Epithelial cell of esophagus (primary cell): ENCODE measurements at regions not wholly inside any gene's neighbourhood (a gene's known extent, or its start where the extent isn't known, plus 50 kb on each side); places are given as distances from the start of the nearest gene placed in this dataset.

Experiments used
- DNase-seq: peaks from one replicate; pipeline ENCODE4 v3.0.0; 2010; ENCODE audit warnings: low read depth
- H3K4me3 ChIP-seq: 2 replicates; pipeline ENCODE4 v1.5.1; 2011; ENCODE audit warnings: mild to moderate bottlenecking, low read length, control low read depth
- TF ChIP-seq, protein P1 (sequence below): IDR thresholded peaks from 2 replicates; pipeline ENCODE4 v1.5.1; 2011; ENCODE audit warnings: low read depth, mild to moderate bottlenecking, low read length, control low read depth, inconsistent platforms; ENCODE audit not compliant: insufficient read depth; ENCODE audit errors: missing control alignments

DNA sequence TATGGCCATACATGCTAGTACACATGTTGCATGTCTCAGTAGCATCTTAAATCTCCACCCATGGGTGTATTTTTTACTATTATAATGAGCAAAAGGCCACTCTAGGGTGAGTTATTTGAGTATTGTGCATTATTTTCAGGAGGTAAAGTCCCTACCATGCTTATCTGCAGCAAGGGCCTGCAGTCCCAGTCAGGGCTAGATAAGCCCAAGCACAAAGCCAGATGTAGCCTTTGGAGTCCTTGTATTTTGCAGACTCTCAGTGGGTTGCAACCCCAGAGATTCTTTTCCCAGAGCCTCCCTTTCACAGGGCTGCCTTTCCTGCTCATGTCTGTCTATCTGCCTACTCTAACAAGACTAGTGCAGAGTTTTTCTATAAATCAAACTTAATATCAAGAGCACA lies 295.3 kb downstream of the IPO8 start:
- TF ChIP-seq, protein P1, sequence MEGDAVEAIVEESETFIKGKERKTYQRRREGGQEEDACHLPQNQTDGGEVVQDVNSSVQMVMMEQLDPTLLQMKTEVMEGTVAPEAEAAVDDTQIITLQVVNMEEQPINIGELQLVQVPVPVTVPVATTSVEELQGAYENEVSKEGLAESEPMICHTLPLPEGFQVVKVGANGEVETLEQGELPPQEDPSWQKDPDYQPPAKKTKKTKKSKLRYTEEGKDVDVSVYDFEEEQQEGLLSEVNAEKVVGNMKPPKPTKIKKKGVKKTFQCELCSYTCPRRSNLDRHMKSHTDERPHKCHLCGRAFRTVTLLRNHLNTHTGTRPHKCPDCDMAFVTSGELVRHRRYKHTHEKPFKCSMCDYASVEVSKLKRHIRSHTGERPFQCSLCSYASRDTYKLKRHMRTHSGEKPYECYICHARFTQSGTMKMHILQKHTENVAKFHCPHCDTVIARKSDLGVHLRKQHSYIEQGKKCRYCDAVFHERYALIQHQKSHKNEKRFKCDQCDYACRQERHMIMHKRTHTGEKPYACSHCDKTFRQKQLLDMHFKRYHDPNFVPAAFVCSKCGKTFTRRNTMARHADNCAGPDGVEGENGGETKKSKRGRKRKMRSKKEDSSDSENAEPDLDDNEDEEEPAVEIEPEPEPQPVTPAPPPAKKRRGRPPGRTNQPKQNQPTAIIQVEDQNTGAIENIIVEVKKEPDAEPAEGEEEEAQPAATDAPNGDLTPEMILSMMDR: no peak
- no peak for DNase-seq
- no peak overlapping the region for H3K4me3 ChIP-seq

DNA sequence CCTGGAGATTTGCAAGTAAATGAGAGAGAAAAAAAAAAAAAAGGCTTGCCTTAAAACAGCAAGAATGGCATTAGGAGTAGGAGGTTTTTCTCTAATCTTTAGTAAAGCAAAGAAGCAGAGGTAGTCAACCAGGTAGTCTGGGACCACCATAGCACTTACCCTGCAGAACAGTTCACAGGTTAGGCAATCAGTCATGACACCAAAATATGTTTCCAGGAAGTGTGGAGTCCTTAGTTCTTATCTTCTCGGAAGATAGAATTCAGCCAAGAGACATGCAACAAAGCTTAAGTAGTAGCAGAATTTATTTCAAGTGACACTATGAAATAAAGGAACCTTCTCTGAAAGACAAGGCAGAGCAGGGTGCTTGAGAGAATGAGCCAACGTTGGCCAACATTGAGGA lies 295.8 kb downstream of the IPO8 start:
- no peak overlapping the region for H3K4me3 ChIP-seq
- TF ChIP-seq, protein P1: no peak

DNA sequence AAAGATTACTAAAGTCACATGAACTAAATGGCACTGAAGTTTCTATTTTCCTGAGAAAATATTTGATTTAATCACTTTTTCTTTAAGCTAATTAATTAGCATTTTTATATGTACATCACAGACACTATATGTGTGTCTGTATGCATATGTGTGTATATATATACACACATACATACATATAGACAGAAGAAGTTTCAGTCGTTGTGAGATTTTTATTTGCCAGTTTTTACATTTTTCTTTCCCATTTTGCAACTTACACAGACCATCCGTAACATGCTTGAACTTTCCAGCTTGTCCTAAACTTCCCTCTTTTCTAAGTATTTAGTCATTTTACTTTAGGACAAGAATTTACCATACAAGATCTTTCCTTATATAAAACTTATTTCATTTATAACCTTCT lies 299.1 kb downstream of the IPO8 start:
- H3K4me3 ChIP-seq: no peak overlapping the region
- TF ChIP-seq, protein P1: no peak
- no peak for DNase-seq

More for the DNA sequence above, 295.8 kb downstream of the IPO8 start:
- no peak for DNase-seq

DNA sequence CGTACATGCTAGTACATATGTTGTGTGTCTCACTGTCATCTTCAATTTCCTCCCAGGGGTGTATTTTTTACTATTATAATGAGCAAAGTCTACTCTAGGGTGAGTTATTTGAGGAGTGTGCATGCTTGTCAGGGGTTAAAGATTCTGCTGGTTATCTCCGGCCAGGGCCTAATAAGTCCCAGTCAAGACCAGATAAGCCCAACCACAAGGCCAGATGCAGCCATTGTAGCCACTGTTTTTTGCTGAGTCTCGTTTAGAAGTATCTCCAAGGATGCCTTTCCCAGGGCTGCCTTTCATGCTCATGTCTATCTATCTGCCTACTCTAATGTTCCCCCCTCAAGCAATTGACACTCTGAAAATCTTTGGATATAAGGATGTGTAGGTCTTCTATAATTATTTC lies 300.5 kb downstream of the IPO8 start:
- TF ChIP-seq, protein P1: no peak
- no peak for DNase-seq
- H3K4me3 ChIP-seq: no peak overlapping the region

DNA sequence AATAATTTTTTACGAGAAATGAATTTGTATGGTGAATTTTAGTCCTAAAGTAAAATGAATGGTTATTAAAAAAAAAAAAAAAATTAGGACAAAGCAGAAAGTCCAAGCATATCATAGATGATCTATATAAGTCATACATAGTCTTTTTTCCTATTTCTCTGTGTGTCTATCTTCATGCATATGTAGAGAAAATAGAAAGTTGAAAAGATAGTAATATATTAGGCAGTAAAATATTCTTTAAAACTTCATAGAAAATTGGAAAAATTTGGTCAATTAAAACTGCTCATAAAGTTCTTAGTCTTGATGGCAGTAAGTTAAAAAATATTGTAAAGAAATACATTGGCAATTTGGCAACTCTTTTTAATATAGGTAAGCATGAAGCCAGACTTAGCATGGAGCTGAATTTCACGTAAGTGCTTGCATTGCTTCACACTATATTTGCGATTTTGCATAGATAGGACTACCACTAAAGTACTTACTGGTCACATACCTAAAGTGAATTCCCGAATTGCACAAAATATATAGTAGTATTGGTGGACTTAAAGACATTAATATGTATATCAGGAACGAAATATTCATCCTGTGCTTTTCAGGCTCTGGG lies 303.8 kb downstream of the IPO8 start:
- H3K4me3 ChIP-seq: no peak overlapping the region

DNA sequence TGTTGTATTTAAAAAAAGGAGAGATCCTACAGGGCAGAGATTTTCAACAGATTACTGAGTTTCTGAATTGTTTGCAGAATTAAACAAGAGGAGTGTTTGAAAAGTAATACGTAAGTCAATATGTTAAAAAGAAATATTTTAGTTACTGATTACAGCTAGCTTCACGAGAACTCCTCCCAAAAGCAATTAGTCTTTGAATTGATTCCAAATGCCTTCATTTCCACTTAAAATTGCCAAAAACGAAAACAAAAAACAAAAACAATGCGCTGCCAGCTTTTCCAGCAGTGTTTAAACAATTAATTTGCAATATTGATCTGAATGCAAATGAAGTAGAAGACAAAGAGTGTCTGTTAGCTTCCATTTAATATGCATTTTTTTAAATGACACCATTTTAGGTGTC lies 310.0 kb downstream of the IPO8 start:
- no peak for DNase-seq
- TF ChIP-seq, protein P1: no peak
- no peak overlapping the region for H3K4me3 ChIP-seq

More for the DNA sequence above, 303.8 kb downstream of the IPO8 start:
- no peak for DNase-seq
- TF ChIP-seq, protein P1: no peak

DNA sequence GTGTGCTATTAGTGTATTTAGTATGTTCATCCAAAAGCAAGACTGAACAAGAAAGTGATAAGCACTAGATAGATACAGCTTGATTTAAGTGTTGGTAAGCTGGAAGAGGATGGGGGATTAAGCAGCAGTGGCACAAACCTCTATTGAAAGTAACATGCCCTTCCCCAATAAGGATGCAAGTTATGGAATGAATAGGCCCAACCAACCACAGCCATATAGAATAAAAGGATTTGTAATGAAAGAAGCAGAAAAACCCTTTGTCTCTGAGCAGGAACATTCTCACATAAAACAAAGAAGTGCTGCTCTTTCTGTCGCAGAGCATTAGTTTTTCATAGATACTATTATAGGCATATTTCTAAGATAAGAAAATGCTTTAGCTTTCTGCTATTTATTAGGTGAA lies 310.7 kb downstream of the IPO8 start:
- TF ChIP-seq, protein P1: no peak
- DNase-seq: no peak
- H3K4me3 ChIP-seq: no peak overlapping the region
